GM10266 (cell line): ENCODE measurements at regions not wholly inside any gene's neighbourhood (a gene's known extent, or its start where the extent isn't known, plus 50 kb on each side); places are given as distances from the start of the nearest gene placed in this dataset.

ENCODE experiments used
- DNase-seq: peaks from one replicate; pipeline ENCODE4 v3.0.0; 2012; ENCODE audit errors: extremely low spot score
- CTCF ChIP-seq: IDR thresholded peaks from 2 replicates; pipeline ENCODE4 v1.5.1; 2012; ENCODE audit warnings: mild to moderate bottlenecking, low read depth; ENCODE audit not compliant: control insufficient read depth, insufficient read depth; ENCODE audit errors: missing control alignments

- no peak for DNase-seq
- no peak for TF ChIP-seq CTCF
These were observed 823.6 kb downstream of the GALC start for GRCh38 chr14:87169362-87169761.

- TF ChIP-seq CTCF = no peak
- no peak for DNase-seq
These were observed 831.5 kb downstream of the GALC start for GRCh38 chr14:87161502-87161901.

- DNase-seq = no peak
- TF ChIP-seq CTCF = no peak
These were observed 832.0 kb downstream of the GALC start for GRCh38 chr14:87160989-87161388.

GRCh38 chr14:87158283-87158682 lies 834.7 kb downstream of the GALC start:
- no peak for TF ChIP-seq CTCF
- no peak for DNase-seq

GRCh38 chr14:87156878-87157277 lies 836.1 kb downstream of the GALC start:
- DNase-seq = no peak
- no peak for TF ChIP-seq CTCF

- no peak for TF ChIP-seq CTCF
- no peak for DNase-seq
These were observed 837.0 kb downstream of the GALC start for GRCh38 chr14:87155856-87156488.

GRCh38 chr14:87153901-87154300 lies 839.1 kb downstream of the GALC start:
- no peak for TF ChIP-seq CTCF
- no peak for DNase-seq
